C1 segment of cervical spinal cord (tissue), 14 donors: ENCODE measurements at regions not wholly inside any gene's neighbourhood (a gene's known extent, or its start where the extent isn't known, plus 50 kb on each side); places are given as distances from the start of the nearest gene placed in this dataset.

Experiments used
- DNase-seq, 14 donors: peaks; one replicate each; lab custom pipeline; 2025; lab: John Stamatoyannopoulos, UW

DNA sequence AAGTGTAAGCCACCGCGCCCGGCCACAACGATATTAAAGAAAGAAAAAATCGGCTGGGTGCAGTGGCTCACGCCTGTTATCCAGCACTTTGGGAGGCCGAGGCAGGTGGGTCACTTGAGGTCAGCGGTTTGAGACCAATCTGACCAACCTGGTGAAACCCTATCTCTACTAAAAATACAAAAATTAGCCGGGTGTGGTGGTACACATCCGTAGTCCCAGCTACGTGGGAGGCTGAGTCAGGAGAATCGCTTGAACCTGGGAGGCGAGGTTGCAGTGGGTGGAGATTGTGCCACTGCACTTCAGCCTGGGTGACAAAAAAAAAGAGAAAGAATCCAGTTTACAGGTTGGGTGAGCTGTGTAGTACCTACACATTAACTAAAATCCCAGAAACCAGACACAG is 99.9 kb upstream of the CACNA1A start:
- no peak for DNase-seq

DNA sequence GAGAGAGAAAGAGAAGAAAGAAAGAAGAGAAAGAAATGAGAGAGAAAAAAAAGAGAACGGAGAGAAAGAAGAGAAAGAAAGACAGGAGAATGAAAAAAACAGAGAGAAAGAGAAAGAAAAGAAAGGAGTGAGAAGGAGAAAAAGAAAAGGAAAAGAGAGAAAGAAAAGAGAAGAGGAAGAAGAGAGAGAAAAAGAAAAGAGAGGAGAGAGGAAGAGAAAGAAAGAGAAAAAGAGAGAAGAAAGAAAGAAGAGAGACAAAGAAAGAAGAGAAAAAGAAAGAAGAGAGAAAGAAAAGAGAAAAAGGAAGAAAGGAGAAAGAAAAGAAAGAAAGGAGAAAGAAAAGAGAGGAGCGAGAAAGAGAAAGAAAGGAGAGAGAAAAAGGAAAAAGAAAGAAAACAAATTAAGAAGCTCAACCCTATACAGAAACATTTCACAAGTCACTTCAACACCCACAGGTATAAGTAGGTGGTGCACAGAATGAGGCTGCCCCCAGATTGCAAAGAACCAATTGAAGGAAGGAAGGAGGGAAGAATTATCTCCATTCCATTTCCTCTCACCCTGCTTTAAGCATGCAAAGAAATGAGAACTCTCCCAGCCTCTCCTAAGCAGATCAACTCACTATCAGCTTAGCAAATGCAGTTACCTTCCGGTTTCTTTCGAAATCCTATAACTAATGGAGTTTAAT is 98.8 kb upstream of the CACNA1A start:
- DNase-seq: no peak

- DNase-seq: no peak
These were observed 94.5 kb upstream of the CACNA1A start for GRCh38 chr19:13600802-13601201.

DNA sequence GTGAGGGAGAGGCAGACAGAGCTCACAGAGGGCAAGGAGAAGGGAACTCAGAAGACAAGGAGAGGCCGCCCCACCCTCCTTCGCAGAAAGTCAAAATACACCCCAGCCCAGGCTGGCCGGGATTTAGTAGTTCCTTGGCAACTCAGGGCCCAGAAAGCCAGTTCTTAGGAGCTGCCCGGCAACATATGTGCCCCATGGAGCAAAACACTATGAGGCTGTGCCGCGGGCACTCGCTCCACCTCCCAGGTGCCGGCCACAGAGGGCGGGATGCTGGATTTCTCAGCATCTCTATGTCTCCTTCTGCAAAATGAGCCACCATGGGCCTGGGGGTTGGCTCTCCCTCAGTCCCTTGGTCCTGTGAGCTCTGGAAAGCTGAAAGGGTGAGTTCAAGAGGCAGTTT is 93.8 kb upstream of the CACNA1A start:
- no peak for DNase-seq

DNA sequence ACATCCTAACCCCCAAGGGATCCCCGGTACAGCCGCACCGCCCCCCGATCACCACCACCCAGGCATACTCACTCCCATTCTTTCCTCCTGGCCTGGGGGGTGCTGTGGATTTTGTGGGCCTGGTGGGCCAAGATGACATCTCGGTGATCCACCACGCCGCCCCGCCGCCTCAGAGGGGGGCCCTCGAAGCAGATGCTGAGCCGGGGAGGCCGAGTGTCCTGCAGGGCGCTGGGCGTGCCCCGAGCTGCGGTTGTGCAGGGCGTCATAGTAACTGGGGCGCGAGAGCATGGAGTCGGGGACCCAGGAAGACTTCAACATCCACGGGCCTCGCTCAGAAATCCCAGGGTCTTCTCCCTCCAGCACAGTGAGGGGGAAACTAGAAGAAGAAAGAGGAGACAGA is 93.4 kb upstream of the CACNA1A start:
- DNase-seq: no peak

GRCh38 chr19:13598098-13598497 is 91.8 kb upstream of the CACNA1A start:
- no peak for DNase-seq

DNA sequence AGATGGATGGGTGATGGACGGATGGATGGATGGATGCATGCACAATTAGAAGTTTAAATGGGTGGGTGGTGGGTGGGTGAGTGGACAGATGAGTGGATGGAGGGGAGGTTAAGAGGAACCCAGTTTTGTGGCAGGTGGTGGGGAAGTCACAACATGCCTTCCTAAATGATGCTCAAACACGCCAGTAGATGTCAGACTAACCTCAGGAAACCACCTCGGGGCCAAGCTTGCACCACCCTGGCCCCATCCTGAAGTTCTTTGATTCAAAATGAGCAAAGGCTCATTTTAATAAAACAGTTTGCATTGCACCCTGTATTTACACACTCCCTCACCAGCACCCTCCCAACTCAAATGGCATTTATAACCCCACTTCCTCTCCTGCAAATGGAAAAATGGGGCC is 91.4 kb upstream of the CACNA1A start:
- DNase-seq: peak in 9 of 14 donors; percentile 0 to 33 (median 17)

DNA sequence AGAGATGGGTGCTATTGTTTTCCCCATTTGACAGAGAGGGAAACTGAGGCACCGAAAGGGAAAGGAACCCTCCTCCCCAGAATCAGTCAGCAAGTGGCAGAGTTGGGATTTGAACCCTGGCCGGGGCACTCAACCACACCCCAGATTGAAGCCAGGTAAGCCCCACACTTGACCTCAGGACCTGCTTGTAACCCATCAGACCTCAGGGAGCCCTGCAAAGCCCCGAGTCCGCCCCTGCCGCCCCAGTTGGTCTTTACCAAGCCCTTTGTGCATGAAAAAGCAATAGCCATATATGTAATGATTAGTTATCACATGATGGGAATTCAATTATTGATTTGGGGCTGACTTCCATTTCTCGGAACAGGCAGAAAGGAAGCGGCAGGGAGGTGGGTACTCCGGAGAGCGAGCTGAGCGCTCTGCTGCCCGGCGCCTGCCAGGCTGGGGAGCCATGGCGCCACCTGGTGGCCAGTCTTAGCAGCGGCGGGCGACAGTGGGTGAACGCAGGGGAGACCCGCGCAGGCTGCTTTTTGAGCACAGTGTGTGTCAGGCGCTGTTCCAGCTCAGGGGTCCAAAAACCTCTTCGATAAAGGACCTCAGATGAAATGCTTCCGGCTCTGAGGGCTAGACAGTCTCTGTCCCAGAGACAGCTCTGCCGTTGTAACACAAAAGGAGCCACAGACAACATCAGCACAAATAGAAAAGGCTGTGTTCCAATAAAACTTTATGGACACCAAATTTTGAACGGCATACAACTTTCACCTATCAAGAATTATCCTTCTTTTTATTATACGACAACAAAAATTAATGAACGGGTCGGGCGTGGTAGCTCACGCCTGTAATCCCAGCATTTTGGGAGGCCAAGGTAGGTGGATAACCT is 82.9 kb upstream of the CACNA1A start:
- DNase-seq: peak in 13 of 14 donors; percentile 4 to 71 (median 23)

GRCh38 chr19:13585512-13585911 is 79.2 kb upstream of the CACNA1A start:
- DNase-seq: no peak

DNA sequence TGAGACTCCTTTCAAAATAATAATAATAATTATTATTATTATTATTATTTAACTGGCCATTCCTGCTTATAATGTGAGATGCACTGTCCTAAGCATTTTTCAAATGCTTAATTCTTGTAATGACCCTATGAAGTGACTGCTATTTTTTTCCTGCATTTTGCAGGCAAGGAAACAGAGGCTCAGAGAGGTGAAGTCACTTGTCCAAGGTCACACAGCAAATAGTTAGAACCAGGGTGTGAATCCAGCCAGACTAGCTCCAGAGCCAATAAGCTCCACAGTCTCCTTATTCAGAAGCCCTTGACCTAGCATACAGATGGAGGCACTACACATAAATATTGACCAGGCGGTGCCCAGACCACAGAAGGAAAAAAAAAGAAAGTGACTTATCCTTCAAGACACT is 77.5 kb upstream of the CACNA1A start:
- no peak for DNase-seq

GRCh38 chr19:13583114-13583513 is 76.8 kb upstream of the CACNA1A start:
- no peak for DNase-seq

- no peak for DNase-seq
These were observed 75.3 kb upstream of the CACNA1A start for GRCh38 chr19:13581576-13581975.

- DNase-seq: no peak
These were observed 73.2 kb upstream of the CACNA1A start for GRCh38 chr19:13579388-13580060.

GRCh38 chr19:13576726-13577125 is 70.4 kb upstream of the CACNA1A start:
- DNase-seq: no peak

GRCh38 chr19:13574933-13575332 is 68.7 kb upstream of the CACNA1A start:
- peak in 1 of 14 donors; percentile 46 for DNase-seq

DNA sequence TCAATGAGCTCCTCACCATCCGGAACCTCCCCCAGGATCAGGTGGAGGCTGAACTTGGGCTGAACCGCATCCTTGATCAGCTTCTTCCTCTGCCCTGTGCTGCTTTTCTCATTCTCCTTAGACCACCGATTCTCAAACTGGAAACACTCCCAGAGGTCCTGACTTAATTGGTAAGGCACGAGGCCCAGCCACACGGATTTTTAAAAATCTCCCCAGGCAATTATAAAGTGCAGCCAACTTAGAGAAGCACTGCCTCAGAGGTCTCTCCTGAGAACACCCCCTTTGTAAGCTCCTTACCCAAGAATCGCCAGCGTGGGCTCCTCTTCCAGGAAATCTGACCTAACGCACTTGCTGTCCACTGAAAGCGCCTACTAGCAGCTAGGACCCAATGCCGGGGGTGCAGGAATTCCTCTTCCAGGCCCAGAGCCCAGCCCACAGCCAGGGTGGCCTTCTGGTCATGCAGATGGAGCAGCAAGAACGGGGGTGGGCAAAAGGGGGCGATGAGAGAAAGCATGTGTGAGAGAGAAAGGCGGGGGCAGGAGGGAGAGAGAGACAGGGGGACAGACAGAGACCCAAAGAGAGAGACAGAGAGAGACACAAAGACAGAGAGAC is 66.9 kb upstream of the CACNA1A start:
- DNase-seq: no peak

DNA sequence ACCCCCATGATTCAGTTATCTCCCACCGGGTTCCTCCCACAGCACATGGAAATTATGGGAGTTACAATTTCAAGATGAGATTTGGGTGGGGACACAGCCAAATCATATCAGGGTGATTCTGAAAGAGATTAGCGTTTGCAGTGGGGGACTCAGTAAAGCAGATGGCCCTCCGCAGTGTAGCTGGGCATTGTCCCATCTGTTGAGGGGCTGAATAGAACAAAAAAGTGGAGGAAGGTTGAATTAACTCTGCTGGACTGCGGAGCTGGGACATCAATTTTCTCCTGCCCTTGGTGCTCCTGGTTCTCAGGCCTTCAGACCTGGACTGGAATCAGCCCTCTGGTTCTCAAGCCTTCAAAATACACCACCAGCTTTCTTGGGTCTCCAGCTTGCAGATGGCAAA is 55.2 kb upstream of the CACNA1A start:
- peak in 1 of 14 donors; percentile 66 for DNase-seq

- DNase-seq: peak in 1 of 14 donors; percentile 30
These were observed 51.6 kb upstream of the CACNA1A start for GRCh38 chr19:13557756-13558398.

- DNase-seq: no peak
These were observed 50.3 kb upstream of the CACNA1A start for GRCh38 chr19:13556552-13556951.
